A673 (cell line): ENCODE measurements at regions not wholly inside any gene's neighbourhood (a gene's known extent, or its start where the extent isn't known, plus 50 kb on each side); places are given as distances from the start of the nearest gene placed in this dataset.
"Not testable (repeated sequence)": the region's sequence is repeated elsewhere in the genome, so short reads cannot be mapped to it uniquely, and the experiment has no call there.

ENCODE experiments used
- BruUV-seq: library from RNA; stranded (reverse); fragments of 400-500 nt; replicated peaks from 2 replicates; lab custom pipeline; 2021; lab: Mats Ljungman, UMichigan
- CTCF ChIA-PET: fragments of 300-600 bp; sonication (Branson Sonifier 250); formaldehyde crosslinking; loops from one replicate; lab custom pipeline; 2022; ENCODE audit warnings: antibody characterized with exemption; lab: Charles Lee
- POLR2A ChIA-PET: fragments of 300-600 bp; sonication (Branson Sonifier 250); formaldehyde crosslinking; loops from one replicate; lab custom pipeline; 2022; ENCODE audit warnings: antibody characterized with exemption; ENCODE audit not compliant: low non-redundant PET; lab: Charles Lee
- DNase-seq: peaks from one replicate; pipeline ENCODE4 v3.0.0-alpha.2; 2015; ENCODE audit warnings: low spot score
- H3K27ac ChIP-seq: fragments of 200-600 bp; sonication (generic); 2 replicates; pipeline ENCODE4 v1.5.1; 2016; ENCODE audit warnings: mixed run types, low read depth, mild to moderate bottlenecking, mixed read lengths, antibody characterized with exemption, low read length; ENCODE audit not compliant: poor library complexity, severe bottlenecking
- H3K27me3 ChIP-seq: fragments of 200-600 bp; sonication (generic); replicated peaks from 2 replicates; pipeline ENCODE4 v1.6.1; 2017; ENCODE audit warnings: mixed run types, low read depth, mild to moderate bottlenecking, mixed read lengths, antibody characterized with exemption, low read length; ENCODE audit not compliant: insufficient read depth, poor library complexity
- H3K36me3 ChIP-seq: fragments of 200-600 bp; sonication (generic); 2 replicates; pipeline ENCODE4 v1.6.1; 2016; ENCODE audit warnings: mixed run types, mild to moderate bottlenecking, mixed read lengths, antibody characterized with exemption, low read length; ENCODE audit not compliant: insufficient read depth, poor library complexity, severe bottlenecking
- H3K4me1 ChIP-seq: fragments of 200-600 bp; sonication (generic); 2 replicates; pipeline ENCODE4 v1.6.1; 2017; ENCODE audit warnings: mixed run types, mild to moderate bottlenecking, mixed read lengths, antibody characterized with exemption, low read length; ENCODE audit not compliant: insufficient read depth, poor library complexity, severe bottlenecking
- H3K4me3 ChIP-seq: fragments of 200-600 bp; sonication (generic); 2 replicates; pipeline ENCODE4 v1.5.1; 2016; ENCODE audit warnings: low read depth, mixed run types, mild to moderate bottlenecking, mixed read lengths, low read length; ENCODE audit not compliant: poor library complexity, severe bottlenecking
- H3K9me3 ChIP-seq: fragments of 200-600 bp; sonication (generic); 2 replicates; pipeline ENCODE4 v1.6.1; 2016; ENCODE audit warnings: mixed run types, low read depth, mild to moderate bottlenecking, mixed read lengths, antibody characterized with exemption, low read length; ENCODE audit not compliant: poor library complexity, severe bottlenecking
- EZH2 ChIP-seq: fragments of 200-600 bp; sonication (generic); IDR thresholded peaks from 2 replicates; pipeline ENCODE4 v1.6.1; 2017; ENCODE audit warnings: borderline replicate concordance, low read depth, mild to moderate bottlenecking, mixed read lengths, antibody characterized with exemption, low read length; ENCODE audit not compliant: poor library complexity, severe bottlenecking
- intact Hi-C: fragments of 100-400 bp; cut with micrococcal nuclease; formaldehyde crosslinking; loops from one replicate; pipeline ENCODE4 v1.10.0; 2022; ENCODE audit not compliant: unreplicated experiment
- TF ChIP-seq, protein P1 (sequence below): fragments of 300-800, 200-600 bp; sonication (generic); conservative IDR thresholded peaks from 2 replicates; pipeline ENCODE4 v1.5.1; 2017; ENCODE audit warnings: low read depth, mild to moderate bottlenecking, antibody characterized with exemption, low read length, moderate library complexity, mixed read lengths

DNA sequence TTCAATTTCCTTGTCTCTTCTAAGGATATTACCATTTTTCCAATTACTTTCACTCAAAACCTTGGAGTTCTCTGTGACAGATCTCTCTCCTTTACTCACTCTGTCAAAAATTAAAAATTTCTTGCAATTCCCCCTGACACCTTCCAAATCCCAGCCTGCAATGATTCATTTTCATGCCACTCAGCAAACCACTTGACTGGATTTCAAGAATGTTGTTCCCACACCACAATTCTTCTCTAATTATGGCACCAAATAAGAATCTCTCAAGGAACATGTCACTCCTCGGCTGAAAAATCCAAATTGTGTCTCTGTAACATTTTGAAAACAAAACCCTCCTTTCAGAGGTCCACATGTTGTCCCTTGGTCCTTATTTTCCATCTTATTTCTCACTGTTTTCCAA is 438.9 kb upstream of the ZP4 start:
- Histone ChIP-seq H3K27me3 (no peaks in the 10 kb centered on the region), H3K4me1 (no peaks in the 10 kb centered on the region), H3K9me3 (no peaks in the 10 kb centered on the region), H3K36me3 (no peaks in the 10 kb centered on the region), H3K27ac (no peak overlapping the region), H3K4me3 (no peak overlapping the region)
- POLR2A ChIA-PET: no interaction called here
- intact Hi-C loops: no loop called here
- no TSS peak for BruUV-seq
- no peak for DNase-seq
- TF ChIP-seq, protein P1, sequence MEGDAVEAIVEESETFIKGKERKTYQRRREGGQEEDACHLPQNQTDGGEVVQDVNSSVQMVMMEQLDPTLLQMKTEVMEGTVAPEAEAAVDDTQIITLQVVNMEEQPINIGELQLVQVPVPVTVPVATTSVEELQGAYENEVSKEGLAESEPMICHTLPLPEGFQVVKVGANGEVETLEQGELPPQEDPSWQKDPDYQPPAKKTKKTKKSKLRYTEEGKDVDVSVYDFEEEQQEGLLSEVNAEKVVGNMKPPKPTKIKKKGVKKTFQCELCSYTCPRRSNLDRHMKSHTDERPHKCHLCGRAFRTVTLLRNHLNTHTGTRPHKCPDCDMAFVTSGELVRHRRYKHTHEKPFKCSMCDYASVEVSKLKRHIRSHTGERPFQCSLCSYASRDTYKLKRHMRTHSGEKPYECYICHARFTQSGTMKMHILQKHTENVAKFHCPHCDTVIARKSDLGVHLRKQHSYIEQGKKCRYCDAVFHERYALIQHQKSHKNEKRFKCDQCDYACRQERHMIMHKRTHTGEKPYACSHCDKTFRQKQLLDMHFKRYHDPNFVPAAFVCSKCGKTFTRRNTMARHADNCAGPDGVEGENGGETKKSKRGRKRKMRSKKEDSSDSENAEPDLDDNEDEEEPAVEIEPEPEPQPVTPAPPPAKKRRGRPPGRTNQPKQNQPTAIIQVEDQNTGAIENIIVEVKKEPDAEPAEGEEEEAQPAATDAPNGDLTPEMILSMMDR: no peak
- TF ChIP-seq EZH2: no peak
- CTCF ChIA-PET: no interaction called here

GRCh38 chr1:238327033-238327432 is 436.3 kb upstream of the ZP4 start:
- H3K4me3 ChIP-seq, CTCF ChIA-PET, DNase-seq, H3K36me3 ChIP-seq, H3K27me3 ChIP-seq, intact Hi-C loops, POLR2A ChIA-PET, H3K9me3 ChIP-seq, H3K27ac ChIP-seq, H3K4me1 ChIP-seq, BruUV-seq: not testable (repeated sequence)

- intact Hi-C loops: not testable (repeated sequence)
These were observed 435.8 kb upstream of the ZP4 start for GRCh38 chr1:238326479-238326878.

GRCh38 chr1:238324211-238324864 is 433.6 kb upstream of the ZP4 start:
- no TSS peak for BruUV-seq
- ChIA-PET CTCF (no interaction called here), POLR2A (no interaction called here)
- no peak overlapping the region for H3K4me3 ChIP-seq
- intact Hi-C loops: no loop called here
- no peaks in the 10 kb centered on the region for H3K4me1 ChIP-seq
- H3K27ac ChIP-seq: no peak overlapping the region
- no peaks in the 10 kb centered on the region for H3K27me3 ChIP-seq
- no peak for TF ChIP-seq EZH2
- TF ChIP-seq, protein P1: no peak
- no peak for DNase-seq
- H3K36me3 ChIP-seq: no peaks in the 10 kb centered on the region
- no peaks in the 10 kb centered on the region for H3K9me3 ChIP-seq

More at GRCh38 chr1:238326479-238326878, 435.8 kb upstream of the ZP4 start:
- H3K36me3 ChIP-seq, DNase-seq, POLR2A ChIA-PET, H3K4me3 ChIP-seq, H3K4me1 ChIP-seq, CTCF ChIA-PET, H3K9me3 ChIP-seq, BruUV-seq, H3K27ac ChIP-seq, H3K27me3 ChIP-seq: not testable (repeated sequence)
